HG03558 (cell line): ENCODE measurements at regions not wholly inside any gene's neighbourhood (a gene's known extent, or its start where the extent isn't known, plus 50 kb on each side); places are given as distances from the start of the nearest gene placed in this dataset.

ENCODE experiments used
- ATAC-seq: cut with Tn5 transposase; IDR thresholded peaks from one replicate; pipeline ENCODE4 v1.9.1; 2021; ENCODE audit warnings: moderate number of reproducible peaks; ENCODE audit not compliant: unreplicated experiment; ENCODE audit errors: extremely low read depth

- ATAC-seq, result no peak
These were observed 462.0 kb upstream of the SYT1 start for GRCh38 chr12:78402366-78403134.

- no peak for ATAC-seq
These were observed 461.4 kb upstream of the SYT1 start for GRCh38 chr12:78403136-78403535.

GRCh38 chr12:78403681-78404080 is 460.9 kb upstream of the SYT1 start:
- no peak for ATAC-seq

GRCh38 chr12:78406213-78406612 is 458.4 kb upstream of the SYT1 start:
- ATAC-seq, result no peak

GRCh38 chr12:78406828-78407227 is 457.7 kb upstream of the SYT1 start:
- ATAC-seq, result peak; percentile 88

GRCh38 chr12:78407722-78408121 is 456.9 kb upstream of the SYT1 start:
- no peak for ATAC-seq

GRCh38 chr12:78414071-78414470 is 450.5 kb upstream of the SYT1 start:
- no peak for ATAC-seq

- ATAC-seq, result no peak
These were observed 445.7 kb upstream of the SYT1 start for GRCh38 chr12:78418919-78419318.

- ATAC-seq, result no peak
These were observed 445.1 kb upstream of the SYT1 start for GRCh38 chr12:78419513-78419912.

GRCh38 chr12:78420991-78421390 is 443.6 kb upstream of the SYT1 start:
- no peak for ATAC-seq

- no peak for ATAC-seq
These were observed 434.0 kb upstream of the SYT1 start for GRCh38 chr12:78430551-78430950.

GRCh38 chr12:78431931-78432330 is 432.6 kb upstream of the SYT1 start:
- no peak for ATAC-seq

GRCh38 chr12:78439666-78440065 is 424.9 kb upstream of the SYT1 start:
- ATAC-seq, result no peak

- ATAC-seq, result no peak
These were observed 422.7 kb upstream of the SYT1 start for GRCh38 chr12:78441737-78442453.

GRCh38 chr12:78442454-78442801 is 422.1 kb upstream of the SYT1 start:
- no peak for ATAC-seq

- no peak for ATAC-seq
These were observed 418.0 kb upstream of the SYT1 start for GRCh38 chr12:78446555-78446954.

- ATAC-seq, result no peak
These were observed 417.2 kb upstream of the SYT1 start for GRCh38 chr12:78447373-78447772.

- ATAC-seq, result no peak
These were observed 415.9 kb upstream of the SYT1 start for GRCh38 chr12:78448692-78449091.

- ATAC-seq, result no peak
These were observed 408.6 kb upstream of the SYT1 start for GRCh38 chr12:78455991-78456390.

- ATAC-seq, result peak; percentile 100
These were observed 406.6 kb upstream of the SYT1 start for GRCh38 chr12:78457938-78458337.

GRCh38 chr12:78470354-78471195 is 394.0 kb upstream of the SYT1 start:
- no peak for ATAC-seq
